HG03175 (cell line): ENCODE measurements at regions not wholly inside any gene's neighbourhood (a gene's known extent, or its start where the extent isn't known, plus 50 kb on each side); places are given as distances from the start of the nearest gene placed in this dataset.

Experiments used
- ATAC-seq: cut with Tn5 transposase; IDR thresholded peaks from one replicate; pipeline ENCODE4 v1.9.1; 2021; ENCODE audit warnings: mild to moderate bottlenecking, moderate library complexity; ENCODE audit not compliant: unreplicated experiment

GRCh38 chr2:147049957-147050356 is 794.9 kb upstream of the ACVR2A start:
- ATAC-seq, result no peak

DNA sequence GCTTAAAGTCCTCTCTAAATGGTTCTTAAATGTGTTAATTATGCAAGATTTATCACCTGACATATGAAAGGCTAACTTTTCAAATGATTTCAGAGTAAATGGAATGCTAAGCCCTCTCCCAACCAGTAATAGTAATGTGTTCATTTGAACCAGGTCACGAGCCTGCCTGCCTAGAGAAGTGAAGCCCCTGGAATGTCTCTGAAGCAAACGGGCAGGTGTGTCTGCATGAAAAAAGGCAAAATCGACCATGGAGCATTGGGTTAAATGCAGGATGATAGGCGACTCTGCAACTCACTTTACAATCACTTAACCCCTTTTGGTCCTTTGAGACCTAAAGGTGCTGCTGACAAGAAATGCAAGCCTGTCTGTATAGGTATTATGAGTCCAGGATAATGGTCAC is 798.4 kb upstream of the ACVR2A start:
- no peak for ATAC-seq

GRCh38 chr2:147045113-147045512 is 799.7 kb upstream of the ACVR2A start:
- peak; percentile 54 for ATAC-seq

GRCh38 chr2:147041121-147041494 is 803.7 kb upstream of the ACVR2A start:
- no peak for ATAC-seq

DNA sequence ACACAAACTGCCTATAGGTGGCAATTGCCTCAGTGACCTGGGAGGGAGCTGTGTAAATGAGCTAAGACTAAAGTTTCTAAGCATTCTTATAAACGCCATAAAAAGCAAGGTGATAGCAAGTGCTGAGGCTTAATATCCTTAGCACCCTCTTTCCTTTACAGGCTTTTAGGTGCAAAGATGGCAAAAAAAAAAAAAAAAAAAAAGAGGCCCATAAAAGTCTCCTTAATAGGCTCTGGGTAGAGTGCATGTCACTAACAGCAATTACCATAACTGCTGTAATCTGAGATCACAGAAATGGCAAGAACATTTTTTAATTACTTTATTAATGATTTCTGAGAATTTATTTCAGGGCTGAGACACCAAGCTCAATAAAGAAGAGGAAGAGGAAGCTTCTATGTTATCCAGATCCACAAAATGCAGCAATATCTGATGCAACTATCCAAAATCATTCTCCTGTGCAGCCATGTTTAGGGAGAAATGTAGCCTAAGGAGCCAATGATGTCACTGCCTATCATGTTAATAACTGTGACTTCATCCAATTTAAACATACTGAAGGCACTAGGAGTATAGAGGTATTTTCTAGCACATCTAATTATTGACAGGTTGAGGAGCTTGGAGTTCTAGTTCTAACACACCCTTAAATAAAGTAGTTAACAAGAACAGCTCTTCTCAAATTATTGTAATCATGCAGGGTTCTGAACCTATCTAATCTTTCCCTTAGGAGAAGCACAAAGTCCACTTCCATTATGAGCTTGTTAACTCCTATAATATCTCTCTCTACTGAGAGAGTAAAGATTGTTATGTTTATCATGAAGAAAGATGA is 804.3 kb upstream of the ACVR2A start:
- ATAC-seq, result no peak

- no peak for ATAC-seq
These were observed 807.8 kb upstream of the ACVR2A start for GRCh38 chr2:147037048-147037447.

GRCh38 chr2:147033044-147033443 is 811.8 kb upstream of the ACVR2A start:
- no peak for ATAC-seq

DNA sequence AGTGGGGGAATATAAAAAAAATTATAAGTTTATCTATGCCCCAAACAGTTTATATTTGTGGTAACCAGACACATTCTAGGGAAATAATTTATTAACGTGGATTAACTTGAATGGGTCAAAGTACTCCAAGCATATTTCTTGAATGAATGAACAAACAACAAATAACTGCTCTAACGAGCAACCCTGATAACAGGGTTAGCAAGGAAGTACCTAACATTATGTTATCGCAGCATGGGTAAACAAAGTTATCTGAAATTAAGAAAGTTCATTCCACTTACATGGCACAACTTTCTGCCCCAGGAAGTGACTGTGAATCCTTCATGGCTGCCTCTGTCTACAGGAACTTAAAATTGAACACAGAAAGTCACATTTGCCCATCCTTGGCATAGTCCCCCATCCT is 812.9 kb upstream of the ACVR2A start:
- ATAC-seq, result no peak

DNA sequence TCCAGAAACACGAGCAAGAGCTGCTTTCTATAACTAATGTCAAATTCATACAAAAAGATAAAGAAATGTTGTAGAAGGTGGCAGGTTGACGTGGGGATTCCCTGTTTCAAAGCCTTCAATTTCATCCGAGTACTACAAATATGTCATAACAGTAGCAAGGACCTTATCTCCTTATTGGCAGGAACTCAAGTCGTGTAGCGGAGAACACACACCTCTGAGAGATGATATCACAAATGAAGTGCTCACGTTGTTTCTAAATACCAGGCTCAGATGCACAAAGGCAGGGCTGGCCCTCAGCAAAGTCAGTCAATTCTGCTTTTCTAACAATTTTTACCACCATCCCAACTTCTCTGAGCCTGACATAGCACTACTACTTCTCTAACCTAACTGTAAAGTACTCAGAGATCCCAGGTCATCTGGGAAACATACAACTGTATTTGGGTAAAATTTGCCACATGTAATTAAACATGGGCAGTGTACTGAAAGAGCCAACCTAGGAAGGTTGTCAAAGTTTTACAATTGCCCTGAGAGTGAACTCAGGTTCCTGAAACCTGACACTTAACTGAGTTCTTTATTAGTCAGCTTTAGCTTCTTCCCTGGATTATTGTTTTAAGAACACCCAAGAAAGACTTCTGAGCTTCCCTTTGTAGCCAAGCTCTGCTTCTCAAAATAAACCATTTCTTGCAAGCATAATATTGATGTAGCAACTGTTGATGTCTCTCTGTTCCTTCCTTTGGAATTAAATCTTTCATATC is 813.7 kb upstream of the ACVR2A start:
- no peak for ATAC-seq

DNA sequence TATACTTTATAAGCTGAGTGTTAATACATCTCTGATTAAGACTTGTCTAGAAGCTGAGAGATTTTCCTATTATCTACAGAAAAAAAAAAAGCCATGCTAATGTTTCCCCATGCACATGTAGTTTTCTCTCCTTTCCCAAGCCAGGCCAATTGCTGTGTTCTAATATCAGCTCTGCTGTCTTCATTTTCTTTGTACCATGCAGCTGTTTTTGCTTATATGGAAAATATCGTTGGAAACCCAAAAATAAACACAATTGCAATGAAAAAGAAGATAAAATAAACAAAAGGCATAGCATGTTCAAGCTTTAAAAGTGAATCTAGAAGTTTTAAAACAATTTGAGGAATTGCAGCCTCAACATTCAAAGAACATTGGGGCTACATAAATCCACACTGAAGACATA is 817.4 kb upstream of the ACVR2A start:
- no peak for ATAC-seq

- ATAC-seq, result no peak
These were observed 818.0 kb upstream of the ACVR2A start for GRCh38 chr2:147026664-147027295.

- no peak for ATAC-seq
These were observed 818.9 kb upstream of the ACVR2A start for GRCh38 chr2:147025646-147026585.

DNA sequence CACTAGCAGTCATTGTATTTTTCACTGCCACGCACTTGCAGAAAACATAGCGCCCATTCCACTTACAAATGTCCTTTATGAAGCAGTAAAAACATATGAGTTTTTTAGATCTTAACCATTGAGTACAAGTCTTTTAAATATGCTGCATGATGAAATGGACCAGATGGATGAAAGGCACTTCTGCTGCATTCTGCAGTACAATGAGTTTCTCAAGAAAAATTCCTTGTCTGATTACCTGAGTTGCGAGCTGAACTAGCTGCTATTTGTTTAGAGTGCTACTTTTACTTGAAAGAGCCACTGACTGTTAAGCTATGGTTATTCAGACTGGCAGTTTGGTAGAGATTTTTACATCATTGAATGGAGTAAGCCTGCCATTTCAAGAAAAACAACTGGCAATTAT is 825.5 kb upstream of the ACVR2A start:
- no peak for ATAC-seq

DNA sequence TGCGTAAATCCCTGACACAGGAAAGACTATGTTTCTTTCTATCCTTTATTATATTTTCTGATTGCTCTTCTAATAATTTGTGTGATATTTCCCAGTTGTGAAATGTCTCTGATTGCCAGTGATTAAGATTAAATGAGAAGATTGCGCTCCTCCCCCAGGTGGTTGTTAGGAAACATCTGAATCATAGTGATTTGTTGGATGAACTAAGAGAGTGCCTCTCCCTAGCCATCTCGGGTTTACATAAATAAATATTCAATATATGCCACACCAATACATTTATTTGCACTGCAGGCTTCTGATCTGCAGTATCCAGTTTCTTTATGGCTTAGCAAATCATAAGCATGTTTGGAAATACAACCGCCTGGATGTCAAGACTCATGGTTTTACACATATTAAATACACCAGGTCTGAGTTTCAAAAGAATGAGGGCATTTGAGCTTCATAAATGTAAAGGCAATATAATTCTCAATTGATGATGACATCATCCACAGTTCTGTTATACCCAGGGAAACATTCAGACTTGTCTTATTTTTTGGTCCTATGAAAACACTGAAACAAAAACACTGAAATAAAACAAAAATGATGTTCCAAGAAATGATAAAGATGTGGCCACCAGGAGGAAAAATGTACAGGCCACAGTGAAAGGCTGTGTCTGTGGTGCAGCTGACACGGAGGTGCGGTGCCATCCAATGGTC is 826.7 kb upstream of the ACVR2A start:
- ATAC-seq, result no peak

DNA sequence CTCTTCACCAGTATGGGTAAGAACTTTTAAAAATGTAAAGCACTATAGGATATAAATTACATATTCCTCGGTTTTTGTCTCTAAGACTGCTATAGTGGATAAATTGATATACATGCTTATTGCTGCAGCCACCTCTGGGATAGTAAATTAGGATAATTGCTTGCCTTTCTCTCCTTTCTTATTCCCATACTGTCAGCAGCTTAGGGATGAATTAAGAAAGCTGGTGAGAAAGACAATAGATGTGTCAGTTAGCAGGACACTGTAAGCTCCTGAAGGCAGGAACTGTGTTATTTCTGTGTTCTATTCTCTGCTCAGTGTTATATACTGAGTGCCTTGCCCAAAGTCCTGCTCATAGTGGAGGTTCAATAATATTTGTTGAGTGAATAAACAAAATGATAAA is 828.6 kb upstream of the ACVR2A start:
- no peak for ATAC-seq

- ATAC-seq, result no peak
These were observed 829.2 kb upstream of the ACVR2A start for GRCh38 chr2:147015591-147015990.

DNA sequence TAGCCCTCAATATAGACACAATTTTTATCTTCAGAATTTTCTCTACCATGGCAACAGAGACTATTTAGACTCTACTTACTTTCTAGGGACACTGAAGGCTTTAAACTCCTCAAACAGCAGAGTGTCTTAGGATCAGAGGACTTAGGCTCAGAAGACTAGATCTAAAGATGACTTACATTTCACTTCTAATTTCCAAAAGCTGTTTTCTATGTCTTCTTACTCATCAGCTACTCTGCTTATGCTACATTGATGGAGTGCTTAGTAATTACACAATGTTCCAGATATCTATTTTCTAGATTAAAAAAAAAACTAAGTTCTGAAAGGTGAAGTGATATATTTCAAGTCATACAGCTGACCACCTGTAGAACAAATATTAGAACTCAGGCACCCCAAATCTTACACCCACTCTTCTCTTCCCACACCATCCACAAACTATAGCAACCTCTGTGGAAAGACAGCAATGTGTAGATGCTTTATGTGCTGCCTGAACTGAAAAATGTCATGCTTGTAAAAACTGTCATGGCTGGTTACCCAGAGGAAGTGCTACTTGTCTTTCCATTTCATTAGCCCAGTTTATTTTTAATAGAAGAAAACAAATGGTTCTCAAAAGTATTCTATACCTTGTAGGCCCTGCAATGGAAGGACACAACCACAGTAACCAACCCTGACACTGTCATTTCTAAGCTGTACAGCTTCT is 831.0 kb upstream of the ACVR2A start:
- no peak for ATAC-seq

DNA sequence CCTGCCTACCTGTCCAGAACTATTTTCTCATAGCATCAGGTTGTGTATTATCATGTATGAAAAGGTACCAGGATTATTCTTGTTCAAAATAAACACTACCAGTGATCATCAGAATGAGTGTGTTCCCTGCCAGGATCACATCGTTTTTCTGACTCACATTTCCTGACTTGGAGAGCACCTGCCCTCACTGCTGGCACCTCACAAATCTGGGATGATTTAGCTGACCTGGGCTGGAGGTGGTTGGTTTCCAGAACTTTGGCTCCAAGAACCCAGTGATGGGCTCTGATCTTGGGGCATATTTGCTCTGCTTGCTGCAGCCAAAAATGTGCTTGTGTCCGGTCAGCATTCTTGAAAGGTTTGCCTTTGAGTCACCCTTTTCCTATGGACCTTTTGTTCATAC is 836.3 kb upstream of the ACVR2A start:
- ATAC-seq, result no peak

DNA sequence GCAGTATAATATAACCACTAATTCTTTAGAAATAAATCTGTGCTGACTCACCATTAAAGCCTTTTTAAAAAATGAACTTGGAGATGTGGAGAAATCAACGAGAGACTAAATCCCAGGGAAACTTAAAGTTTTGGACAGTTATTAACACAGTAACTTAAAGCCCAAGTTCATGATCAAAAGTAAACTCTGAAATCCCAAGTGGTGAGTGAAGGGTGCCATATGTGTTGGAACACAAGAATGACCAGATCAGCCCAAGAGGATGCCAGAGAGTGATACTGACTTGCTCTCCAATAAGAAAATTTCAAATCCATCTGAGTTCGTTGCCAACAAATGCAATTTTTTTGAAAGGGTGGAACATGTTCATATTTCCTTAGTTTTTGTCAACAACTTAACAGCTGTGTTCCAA is 838.1 kb upstream of the ACVR2A start:
- no peak for ATAC-seq

GRCh38 chr2:147003081-147003480 is 841.7 kb upstream of the ACVR2A start:
- no peak for ATAC-seq
